Activated CD4-positive, alpha-beta memory T cell treated with anti-CD3 and anti-CD28 coated beads for 36 hours (primary cell): ENCODE measurements at regions not wholly inside any gene's neighbourhood (a gene's known extent, or its start where the extent isn't known, plus 50 kb on each side); places are given as distances from the start of the nearest gene placed in this dataset.
"Not testable (repeated sequence)": the region's sequence is repeated elsewhere in the genome, so short reads cannot be mapped to it uniquely, and the experiment has no call there.

Source experiments
- CTCF ChIA-PET: fragments of 350-600 bp; sonication (Branson Sonifier 250); formaldehyde crosslinking; loops from one replicate; lab custom pipeline; 2021; ENCODE audit warnings: antibody characterized with exemption, inconsistent platforms; lab: Charles Lee
- POLR2A ChIA-PET: fragments of 350-600 bp; sonication (Branson Sonifier 250); formaldehyde crosslinking; loops from one replicate; lab custom pipeline; 2021; ENCODE audit warnings: antibody characterized with exemption; lab: Charles Lee
- DNase-seq: peaks from one replicate; pipeline ENCODE4 v3.0.0-alpha.2; 2020
- H3K27ac Mint-ChIP-seq: one replicate; pipeline ENCODE4 v1.8.0; 2021; ENCODE audit warnings: mixed read lengths
- H3K27me3 Mint-ChIP-seq: one replicate; pipeline ENCODE4 v1.8.0; 2021; ENCODE audit warnings: mixed read lengths
- H3K36me3 Mint-ChIP-seq: one replicate; pipeline ENCODE4 v1.8.0; 2021; ENCODE audit warnings: mixed read lengths
- H3K4me1 Mint-ChIP-seq: one replicate; pipeline ENCODE4 v1.8.0; 2021; ENCODE audit warnings: low read depth, mixed read lengths
- H3K4me3 Mint-ChIP-seq: one replicate; pipeline ENCODE4 v1.8.0; 2021; ENCODE audit warnings: mild to moderate bottlenecking, mixed read lengths
- H3K9me3 Mint-ChIP-seq: one replicate; pipeline ENCODE4 v1.8.0; 2021; ENCODE audit warnings: mixed read lengths
- intact Hi-C: fragments of 100-400 bp; cut with micrococcal nuclease; formaldehyde crosslinking; loops from one replicate; pipeline ENCODE4 v1.15.1; 2023

- no peaks in the 10 kb centered on the region for H3K9me3 Mint-ChIP-seq
- H3K36me3 Mint-ChIP-seq = no peaks in the 10 kb centered on the region
- DNase-seq = no peak
- peaks cover 2% of the 10 kb centered on the region for H3K27me3 Mint-ChIP-seq
- intact Hi-C loops = no loop called here
- ChIA-PET CTCF (no interaction called here), POLR2A (no interaction called here)
- H3K4me1 Mint-ChIP-seq = no peaks in the 10 kb centered on the region
- no peak overlapping the region for H3K4me3 Mint-ChIP-seq
- no peak overlapping the region for H3K27ac Mint-ChIP-seq
Measured at GRCh38 chr16:48084826-48085225, 71.0 kb downstream of the ABCC12 start.

GRCh38 chr16:48082516-48082915 lies 73.3 kb downstream of the ABCC12 start:
- no peak for DNase-seq
- H3K27ac Mint-ChIP-seq = no peak overlapping the region
- no peaks in the 10 kb centered on the region for H3K36me3 Mint-ChIP-seq
- intact Hi-C loops = no loop called here
- no peaks in the 10 kb centered on the region for H3K4me1 Mint-ChIP-seq
- H3K4me3 Mint-ChIP-seq = no peak overlapping the region
- CTCF ChIA-PET = no interaction called here
- H3K9me3 Mint-ChIP-seq = no peaks in the 10 kb centered on the region
- H3K27me3 Mint-ChIP-seq = peaks cover 6% of the 10 kb centered on the region
- POLR2A ChIA-PET = no interaction called here

- H3K4me3 Mint-ChIP-seq = no peak overlapping the region
- CTCF ChIA-PET = no interaction called here
- no peaks in the 10 kb centered on the region for H3K4me1 Mint-ChIP-seq
- H3K27me3 Mint-ChIP-seq = peaks cover 8% of the 10 kb centered on the region
- intact Hi-C loops = no loop called here
- H3K9me3 Mint-ChIP-seq = no peaks in the 10 kb centered on the region
- POLR2A ChIA-PET = no interaction called here
- H3K36me3 Mint-ChIP-seq = no peaks in the 10 kb centered on the region
- no peak overlapping the region for H3K27ac Mint-ChIP-seq
- no peak for DNase-seq
Measured at GRCh38 chr16:48081656-48082055, 74.1 kb downstream of the ABCC12 start.

GRCh38 chr16:48076455-48077012 lies 79.3 kb downstream of the ABCC12 start:
- Mint-ChIP-seq H3K27me3 (peaks cover 12% of the 10 kb centered on the region), H3K4me1 (no peaks in the 10 kb centered on the region), H3K4me3 (no peak overlapping the region), H3K36me3 (no peaks in the 10 kb centered on the region), H3K9me3 (no peaks in the 10 kb centered on the region), H3K27ac (no peak overlapping the region)
- POLR2A ChIA-PET = no interaction called here
- CTCF ChIA-PET = no interaction called here
- DNase-seq = no peak
- intact Hi-C loops = no loop called here

GRCh38 chr16:48075398-48075797 lies 80.4 kb downstream of the ABCC12 start:
- Mint-ChIP-seq H3K4me1 (no peaks in the 10 kb centered on the region), H3K9me3 (no peaks in the 10 kb centered on the region), H3K27ac (no peak overlapping the region), H3K36me3 (no peaks in the 10 kb centered on the region), H3K4me3 (no peak overlapping the region), H3K27me3 (peaks cover 14% of the 10 kb centered on the region)
- no peak for DNase-seq
- CTCF ChIA-PET = no interaction called here
- intact Hi-C loops = no loop called here
- POLR2A ChIA-PET = no interaction called here

GRCh38 chr16:48067388-48067787 lies 88.4 kb downstream of the ABCC12 start:
- Mint-ChIP-seq H3K27me3 (peaks cover 8% of the 10 kb centered on the region), H3K4me3 (no peak overlapping the region), H3K36me3 (no peaks in the 10 kb centered on the region), H3K4me1 (no peaks in the 10 kb centered on the region), H3K27ac (no peak overlapping the region), H3K9me3 (peaks cover 7% of the 10 kb centered on the region)
- POLR2A ChIA-PET = no interaction called here
- CTCF ChIA-PET = no interaction called here
- DNase-seq = no peak
- intact Hi-C loops = no loop called here

- ChIA-PET CTCF (no interaction called here), POLR2A (no interaction called here)
- peaks cover 7% of the 10 kb centered on the region for H3K9me3 Mint-ChIP-seq
- H3K4me1 Mint-ChIP-seq = no peaks in the 10 kb centered on the region
- intact Hi-C loops = no loop called here
- DNase-seq = no peak
- no peak overlapping the region for H3K4me3 Mint-ChIP-seq
- H3K27ac Mint-ChIP-seq = no peak overlapping the region
- peaks cover 10% of the 10 kb centered on the region for H3K27me3 Mint-ChIP-seq
- H3K36me3 Mint-ChIP-seq = no peaks in the 10 kb centered on the region
Measured at GRCh38 chr16:48064971-48065370, 90.8 kb downstream of the ABCC12 start.

- Mint-ChIP-seq H3K4me3 (no peak overlapping the region), H3K9me3 (peaks cover 7% of the 10 kb centered on the region), H3K27ac (no peak overlapping the region), H3K4me1 (no peaks in the 10 kb centered on the region), H3K27me3 (peaks cover 9% of the 10 kb centered on the region), H3K36me3 (no peaks in the 10 kb centered on the region)
- DNase-seq = no peak
- intact Hi-C loops = no loop called here
- POLR2A ChIA-PET = no interaction called here
- CTCF ChIA-PET = interaction anchor here (0.7 kb wide), 1 partner anchor 10 kb away, joined by 3 read pairs; no protein-coding TSS in a partner anchor
Measured at GRCh38 chr16:48062681-48063080, 93.1 kb downstream of the ABCC12 start.

- Mint-ChIP-seq H3K9me3 (peaks cover 7% of the 10 kb centered on the region), H3K27ac (no peak overlapping the region), H3K4me1 (no peaks in the 10 kb centered on the region), H3K4me3 (no peak overlapping the region), H3K36me3 (no peaks in the 10 kb centered on the region), H3K27me3 (peaks cover 13% of the 10 kb centered on the region)
- no peak for DNase-seq
- ChIA-PET POLR2A (no interaction called here), CTCF (no interaction called here)
- intact Hi-C loops = loop anchor here (10.0 kb wide), 1 partner anchor 95 kb away; the partner anchor contains the start of gene ABCC12
Measured at GRCh38 chr16:48059936-48060335, 95.9 kb downstream of the ABCC12 start.

- H3K27me3 Mint-ChIP-seq = peaks cover 16% of the 10 kb centered on the region
- H3K27ac Mint-ChIP-seq, H3K4me1 Mint-ChIP-seq, H3K36me3 Mint-ChIP-seq, POLR2A ChIA-PET, H3K9me3 Mint-ChIP-seq, H3K4me3 Mint-ChIP-seq, CTCF ChIA-PET, DNase-seq: not testable (repeated sequence)
- intact Hi-C loops = loop anchor here (10.0 kb wide), 1 partner anchor 96 kb away; the partner anchor contains the start of gene ABCC12
Measured at GRCh38 chr16:48059190-48059589, 96.6 kb downstream of the ABCC12 start.

- ChIA-PET POLR2A (no interaction called here), CTCF (interaction anchor here (1.2 to 2.1 kb wide), 3 partner anchors 80 to 915 kb away, joined by 3 to 9 read pairs (median 3); no protein-coding TSS in a partner anchor)
- intact Hi-C loops = loop anchor here (10.0 kb wide), 1 partner anchor 98 kb away; the partner anchor contains the start of gene ABCC12
- Mint-ChIP-seq H3K4me1 (no peaks in the 10 kb centered on the region), H3K4me3 (no peak overlapping the region), H3K27ac (no peak overlapping the region), H3K36me3 (no peaks in the 10 kb centered on the region), H3K27me3 (peaks cover 20% of the 10 kb centered on the region), H3K9me3 (no peaks in the 10 kb centered on the region)
- DNase-seq = no peak
Measured at GRCh38 chr16:48057048-48057447, 98.7 kb downstream of the ABCC12 start.

- peak; percentile 44 for DNase-seq
- Mint-ChIP-seq H3K27me3 (peaks cover 24% of the 10 kb centered on the region), H3K4me3 (no peak overlapping the region), H3K27ac (no peak overlapping the region), H3K9me3 (no peaks in the 10 kb centered on the region), H3K4me1 (no peaks in the 10 kb centered on the region), H3K36me3 (no peaks in the 10 kb centered on the region)
- intact Hi-C loops = loop anchor here (1.0 to 10.0 kb wide), 2 partner anchors 100 to 912 kb away; partner anchors contain the start of genes ABCC12 and NETO2
- ChIA-PET POLR2A (no interaction called here), CTCF (interaction anchor here (0.7 to 2.1 kb wide), 8 partner anchors 9 to 1017 kb away, joined by 3 to 9 read pairs (median 4); partner anchors contain the start of genes NETO2 and PHKB)
Measured at GRCh38 chr16:48054881-48055601, 100.8 kb downstream of the ABCC12 start.
